Naive B cell (primary cell): ENCODE measurements at regions not wholly inside any gene's neighbourhood (a gene's known extent, or its start where the extent isn't known, plus 50 kb on each side); places are given as distances from the start of the nearest gene placed in this dataset.

Experiments used
- ATAC-seq, 2 donors: fragments of 150-1000 bp; cut with Tn5 transposase; 2 replicates each; pipeline ENCODE4 v1.10.0; 2021; ENCODE audit warnings: low read depth in 2 of 2, mild to moderate bottlenecking in 2 of 2, moderate library complexity in 2 of 2
- DNase-seq: peaks from one replicate; pipeline ENCODE4 v3.0.0; 2022
- H3K27ac Mint-ChIP-seq, 6 donors: one replicate each; pipeline ENCODE4 v1.8.0; 2020 to 2022; ENCODE audit warnings: mild to moderate bottlenecking in 6 of 6, mixed read lengths in 6 of 6, moderate library complexity in 5 of 6, inconsistent platforms in 2 of 6
- H3K27me3 Mint-ChIP-seq, 3 donors: one replicate each; pipeline ENCODE4 v1.8.0; 2021 to 2022; ENCODE audit warnings: mixed read lengths in 3 of 3, mild to moderate bottlenecking in 1 of 3
- H3K36me3 Mint-ChIP-seq, 2 donors: one replicate each; pipeline ENCODE4 v1.8.0; 2020 to 2022; ENCODE audit warnings: mixed read lengths in 2 of 2, inconsistent platforms in 1 of 2, mild to moderate bottlenecking in 1 of 2
- H3K4me1 Mint-ChIP-seq, 3 donors: one replicate each; pipeline ENCODE4 v1.8.0; 2020 to 2022; ENCODE audit warnings: mixed read lengths in 3 of 3, inconsistent platforms in 1 of 3, mild to moderate bottlenecking in 1 of 3, moderate library complexity in 1 of 3
- H3K4me3 Mint-ChIP-seq, 8 donors: one replicate each; pipeline ENCODE4 v1.8.0; 2020 to 2022; ENCODE audit warnings: mild to moderate bottlenecking in 8 of 8, mixed read lengths in 8 of 8, moderate library complexity in 8 of 8, inconsistent platforms in 2 of 8
- H3K9me3 Mint-ChIP-seq, 7 donors: one replicate each; pipeline ENCODE4 v1.8.0; 2020 to 2022; ENCODE audit warnings: mixed read lengths in 7 of 7, mild to moderate bottlenecking in 5 of 7, inconsistent platforms in 2 of 7, moderate library complexity in 1 of 7

- no peak for DNase-seq
- no peak overlapping the region for H3K4me3 Mint-ChIP-seq
- peaks cover 0 to 4% (median 0%) of the 10 kb centered on the region in 7 donors for H3K9me3 Mint-ChIP-seq
- H3K36me3 Mint-ChIP-seq, result no peaks in the 10 kb centered on the region
- H3K27me3 Mint-ChIP-seq, result peaks cover 23 to 49% (median 30%) of the 10 kb centered on the region in 3 donors
- H3K4me1 Mint-ChIP-seq, result no peaks in the 10 kb centered on the region
- H3K27ac Mint-ChIP-seq, result no peak overlapping the region
- no peak for ATAC-seq
Measured at GRCh38 chr21:36565540-36565939, 85.6 kb upstream of the CLDN14 start.

- H3K4me3 Mint-ChIP-seq, result no peak overlapping the region
- H3K4me1 Mint-ChIP-seq, result no peaks in the 10 kb centered on the region
- DNase-seq (no peak), ATAC-seq (no peak)
- peaks cover 23 to 38% (median 30%) of the 10 kb centered on the region in 3 donors for H3K27me3 Mint-ChIP-seq
- no peaks in the 10 kb centered on the region for H3K36me3 Mint-ChIP-seq
- peaks cover 0 to 4% (median 0%) of the 10 kb centered on the region in 7 donors for H3K9me3 Mint-ChIP-seq
- H3K27ac Mint-ChIP-seq, result no peak overlapping the region
Measured at GRCh38 chr21:36566644-36567043, 86.7 kb upstream of the CLDN14 start.

DNA sequence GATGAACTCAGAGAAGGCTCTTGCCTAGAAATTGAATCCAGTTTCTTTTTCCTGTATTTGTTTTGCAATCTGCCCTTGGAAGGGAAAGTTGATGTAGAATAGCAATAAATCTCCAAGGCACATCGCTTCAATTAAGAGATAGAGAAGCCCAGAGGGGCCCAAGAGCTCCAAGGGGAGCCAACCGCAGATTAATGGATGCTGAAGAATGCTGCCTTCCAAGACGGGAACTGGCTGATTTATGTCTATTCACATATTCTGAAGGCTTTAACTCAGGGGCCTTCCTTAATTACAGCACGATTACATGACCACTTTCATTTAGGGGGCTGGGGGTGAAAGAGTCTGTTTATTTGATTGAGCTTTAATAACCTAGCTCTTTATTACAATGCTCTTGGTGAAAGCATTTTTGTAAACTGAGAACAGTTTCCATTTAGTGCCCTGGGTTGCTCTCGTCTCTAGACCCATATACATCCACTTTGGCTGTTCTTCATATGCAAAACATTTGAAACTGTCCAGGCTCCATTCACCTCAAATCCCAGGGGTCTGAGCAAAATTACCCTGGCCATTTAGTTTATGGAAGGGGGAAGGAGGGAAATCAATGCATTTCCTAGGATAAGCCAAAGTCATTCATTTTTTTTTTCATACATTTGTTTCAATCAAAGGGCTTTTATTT lies 87.4 kb upstream of the CLDN14 start:
- no peak for ATAC-seq
- peaks cover 0 to 4% (median 0%) of the 10 kb centered on the region in 7 donors for H3K9me3 Mint-ChIP-seq
- no peaks in the 10 kb centered on the region for H3K4me1 Mint-ChIP-seq
- DNase-seq, result no peak
- H3K27me3 Mint-ChIP-seq, result peaks cover 23 to 35% (median 30%) of the 10 kb centered on the region in 3 donors
- H3K27ac Mint-ChIP-seq, result peak overlapping the region in 1 of 6 donors; percentile 7
- no peak overlapping the region for H3K4me3 Mint-ChIP-seq
- no peaks in the 10 kb centered on the region for H3K36me3 Mint-ChIP-seq

- no peak overlapping the region for H3K27ac Mint-ChIP-seq
- no peaks in the 10 kb centered on the region for H3K36me3 Mint-ChIP-seq
- no peaks in the 10 kb centered on the region for H3K4me1 Mint-ChIP-seq
- peaks cover 12 to 25% (median 14%) of the 10 kb centered on the region in 3 donors for H3K27me3 Mint-ChIP-seq
- no peak overlapping the region for H3K4me3 Mint-ChIP-seq
- no peak for ATAC-seq
- DNase-seq, result no peak
- peaks cover 0 to 2% (median 0%) of the 10 kb centered on the region in 7 donors for H3K9me3 Mint-ChIP-seq
Measured at GRCh38 chr21:36569511-36569910, 89.6 kb upstream of the CLDN14 start.

DNA sequence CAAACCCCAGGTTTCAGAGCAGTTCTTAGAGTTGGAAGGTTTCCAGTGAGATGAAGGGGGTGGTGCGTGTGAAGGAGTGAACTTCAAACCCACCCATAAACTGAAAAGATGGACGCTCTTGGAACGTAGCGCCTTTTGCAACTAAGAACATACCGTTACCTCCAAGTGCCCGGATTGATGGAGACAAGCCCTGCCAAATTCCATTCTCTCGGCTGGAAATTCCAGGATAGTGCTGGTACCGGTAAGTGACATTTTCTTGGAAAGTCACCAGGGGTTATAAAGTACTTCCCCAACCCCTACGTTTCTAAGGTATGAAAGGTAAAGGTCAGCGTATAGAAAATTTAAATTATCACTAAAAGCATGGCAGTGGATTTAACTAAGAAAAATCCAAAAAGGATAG lies 91.6 kb upstream of the CLDN14 start:
- no peaks in the 10 kb centered on the region for H3K36me3 Mint-ChIP-seq
- no peak overlapping the region for H3K27ac Mint-ChIP-seq
- H3K4me1 Mint-ChIP-seq, result peaks cover 0 to under 1% (median 0%) of the 10 kb centered on the region in 3 donors
- ATAC-seq (no peak), DNase-seq (no peak)
- peaks cover 0 to 2% (median 0%) of the 10 kb centered on the region in 7 donors for H3K9me3 Mint-ChIP-seq
- H3K27me3 Mint-ChIP-seq, result peaks cover 7 to 22% (median 10%) of the 10 kb centered on the region in 3 donors
- no peak overlapping the region for H3K4me3 Mint-ChIP-seq

DNA sequence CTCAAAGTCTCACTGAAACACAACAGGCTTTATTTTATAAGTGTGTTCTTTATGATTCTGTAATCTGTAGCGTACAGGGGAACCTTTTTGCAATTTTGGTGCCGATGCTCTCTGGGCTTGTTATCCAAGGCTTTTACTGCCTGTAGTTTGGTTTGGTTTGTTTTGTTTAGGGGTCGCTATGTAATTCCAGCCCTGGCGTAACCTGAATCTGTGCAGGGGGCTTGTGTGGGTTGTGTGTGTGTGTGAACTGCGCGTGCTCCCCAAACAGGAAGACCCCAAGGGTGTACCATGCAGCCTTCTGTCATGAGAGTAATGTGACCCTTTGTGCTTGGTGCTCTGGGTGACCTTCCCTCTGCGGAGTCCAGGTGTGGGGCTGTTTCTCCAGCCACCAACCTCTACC lies 92.1 kb upstream of the CLDN14 start:
- no peak for ATAC-seq
- Mint-ChIP-seq H3K4me3 (no peak overlapping the region), H3K4me1 (peaks cover 0 to 5% (median 3%) of the 10 kb centered on the region in 3 donors)

GRCh38 chr21:36575306-36575705 lies 95.4 kb upstream of the CLDN14 start:
- DNase-seq (no peak), ATAC-seq (no peak)
- Mint-ChIP-seq H3K27me3 (peaks cover 0 to under 1% (median 0%) of the 10 kb centered on the region in 3 donors), H3K27ac (no peak overlapping the region), H3K36me3 (no peaks in the 10 kb centered on the region), H3K4me1 (peaks cover 0 to 13% (median 6%) of the 10 kb centered on the region in 3 donors), H3K4me3 (no peak overlapping the region), H3K9me3 (peaks cover 0 to 2% (median 0%) of the 10 kb centered on the region in 7 donors)

More for the DNA sequence above, 92.1 kb upstream of the CLDN14 start:
- no peak for DNase-seq
- peaks cover 0 to 2% (median 0%) of the 10 kb centered on the region in 7 donors for H3K9me3 Mint-ChIP-seq
- no peaks in the 10 kb centered on the region for H3K36me3 Mint-ChIP-seq
- H3K27ac Mint-ChIP-seq, result peak overlapping the region in 1 of 6 donors; percentile 47
- H3K27me3 Mint-ChIP-seq, result peaks cover 6 to 17% (median 7%) of the 10 kb centered on the region in 3 donors

DNA sequence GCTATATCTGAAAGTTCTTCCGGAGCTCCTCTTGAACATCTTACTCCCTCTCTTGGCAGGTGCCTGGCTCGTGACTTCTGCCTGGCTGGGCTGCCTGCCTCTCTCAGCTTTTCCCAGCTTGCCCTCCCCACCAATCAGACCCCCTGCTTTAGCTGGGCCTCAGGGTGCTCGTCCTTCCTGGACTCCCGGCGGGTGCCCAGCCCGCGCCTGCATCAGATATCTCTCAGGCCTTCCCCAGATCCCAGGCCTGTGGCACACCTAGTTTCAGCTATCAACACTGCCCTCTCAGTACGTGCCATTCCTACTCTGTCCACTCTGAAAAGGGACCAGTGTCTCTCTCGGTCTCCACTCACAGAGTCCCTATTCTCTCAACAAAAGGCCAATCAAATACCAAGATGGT lies 96.5 kb upstream of the CLDN14 start:
- Mint-ChIP-seq H3K9me3 (peaks cover 0 to 2% (median 0%) of the 10 kb centered on the region in 7 donors), H3K27ac (no peak overlapping the region), H3K4me1 (peaks cover 0 to 13% (median 6%) of the 10 kb centered on the region in 3 donors), H3K36me3 (no peaks in the 10 kb centered on the region), H3K27me3 (peaks cover 0 to 4% (median 3%) of the 10 kb centered on the region in 3 donors), H3K4me3 (no peak overlapping the region)
- ATAC-seq (no peak), DNase-seq (no peak)

- ATAC-seq, result no peak
- Mint-ChIP-seq H3K9me3 (peaks cover 0 to 2% (median 0%) of the 10 kb centered on the region in 7 donors), H3K4me3 (no peak overlapping the region), H3K27ac (no peak overlapping the region), H3K36me3 (no peaks in the 10 kb centered on the region), H3K27me3 (peaks cover 6 to 21% (median 14%) of the 10 kb centered on the region in 3 donors), H3K4me1 (peaks cover 0 to 13% (median 6%) of the 10 kb centered on the region in 3 donors)
- no peak for DNase-seq
Measured at GRCh38 chr21:36579898-36580297, 100.0 kb upstream of the CLDN14 start.

DNA sequence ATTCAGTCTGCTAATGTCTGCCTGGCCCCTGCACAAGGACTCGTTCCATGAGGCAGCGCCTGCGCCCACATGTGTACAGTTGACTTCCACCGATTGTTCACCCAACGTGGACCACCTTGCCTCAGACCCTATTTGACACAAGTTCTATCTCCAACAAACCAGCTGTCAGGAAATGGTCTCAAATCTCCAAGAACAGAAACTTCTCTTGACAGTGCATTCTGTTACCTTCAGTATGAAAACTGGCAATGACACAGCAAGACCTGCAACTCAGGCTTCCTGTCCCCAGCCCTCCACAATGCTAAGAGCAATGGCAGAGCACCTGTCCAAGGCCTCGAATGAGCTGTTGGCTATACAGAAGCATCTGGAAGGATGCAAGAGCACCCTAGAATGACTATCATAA lies 102.3 kb upstream of the CLDN14 start:
- DNase-seq (no peak), ATAC-seq (no peak)
- Mint-ChIP-seq H3K4me3 (no peak overlapping the region), H3K4me1 (peaks cover 0 to 5% (median under 1%) of the 10 kb centered on the region in 3 donors), H3K36me3 (no peaks in the 10 kb centered on the region), H3K27me3 (peaks cover 6 to 21% (median 14%) of the 10 kb centered on the region in 3 donors), H3K27ac (no peak overlapping the region), H3K9me3 (no peaks in the 10 kb centered on the region)

GRCh38 chr21:36583591-36583990 lies 103.7 kb upstream of the CLDN14 start:
- no peak overlapping the region for H3K4me3 Mint-ChIP-seq

DNA sequence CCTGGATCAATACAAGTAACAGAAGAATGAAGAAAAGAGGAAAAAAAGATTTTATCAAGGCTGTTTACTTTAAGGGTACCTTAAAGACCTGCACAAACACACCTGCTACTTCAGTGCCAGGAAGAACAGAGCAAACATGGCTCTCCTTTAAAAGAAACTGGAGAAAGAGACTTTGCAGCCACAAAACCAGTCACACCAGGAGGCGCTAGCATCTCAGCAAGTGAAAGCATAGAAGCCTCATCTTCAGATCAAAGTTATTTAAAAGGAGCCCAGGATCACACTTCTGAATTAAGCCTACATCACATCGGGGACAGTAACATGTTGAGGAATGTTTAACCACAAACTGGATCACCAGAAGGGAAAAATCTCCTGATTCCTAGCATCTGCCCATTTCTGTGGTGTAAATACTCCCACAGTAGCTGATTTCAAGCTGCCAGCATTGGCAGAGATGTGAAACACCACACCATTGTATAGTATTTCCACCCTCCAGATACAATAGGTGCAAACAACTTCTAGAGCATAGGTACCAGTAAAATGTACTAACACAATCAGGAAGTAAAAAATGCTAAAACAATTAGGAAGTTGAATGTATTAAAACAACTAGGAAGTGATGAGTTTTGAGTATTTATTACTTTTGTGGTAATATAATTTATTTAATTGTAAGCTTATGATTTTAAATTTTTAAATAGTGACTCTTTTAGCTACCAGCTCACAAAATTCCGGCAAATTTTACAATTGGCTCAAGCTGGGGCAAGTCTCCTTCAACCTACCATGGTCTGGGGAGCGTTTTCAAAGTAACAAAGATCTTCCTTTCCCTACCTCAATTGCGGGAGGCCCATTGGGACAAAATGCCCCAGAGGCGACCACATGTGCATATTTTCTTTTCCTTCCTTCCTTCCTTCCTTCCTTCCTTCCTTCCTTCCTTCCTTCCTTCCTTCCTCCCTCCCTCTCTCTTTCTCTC lies 105.3 kb upstream of the CLDN14 start:
- Mint-ChIP-seq H3K4me3 (peak overlapping the region in 1 of 8 donors; percentile 12), H3K27ac (peak overlapping the region in 1 of 6 donors; percentile 26), H3K27me3 (peaks cover 6 to 21% (median 14%) of the 10 kb centered on the region in 3 donors), H3K36me3 (no peaks in the 10 kb centered on the region), H3K9me3 (no peaks in the 10 kb centered on the region), H3K4me1 (no peaks in the 10 kb centered on the region)
- ATAC-seq (no peak), DNase-seq (no peak)

More at GRCh38 chr21:36583591-36583990, 103.7 kb upstream of the CLDN14 start:
- no peak for DNase-seq
- Mint-ChIP-seq H3K4me1 (no peaks in the 10 kb centered on the region), H3K27me3 (peaks cover 6 to 21% (median 14%) of the 10 kb centered on the region in 3 donors), H3K9me3 (no peaks in the 10 kb centered on the region), H3K27ac (no peak overlapping the region), H3K36me3 (no peaks in the 10 kb centered on the region)
- no peak for ATAC-seq

GRCh38 chr21:36587388-36587787 lies 107.5 kb upstream of the CLDN14 start:
- H3K4me3 Mint-ChIP-seq, result no peak overlapping the region
- H3K36me3 Mint-ChIP-seq, result no peaks in the 10 kb centered on the region
- peaks cover 5 to 29% (median 6%) of the 10 kb centered on the region in 3 donors for H3K27me3 Mint-ChIP-seq
- H3K4me1 Mint-ChIP-seq, result no peaks in the 10 kb centered on the region
- H3K27ac Mint-ChIP-seq, result no peak overlapping the region
- ATAC-seq, result no peak
- no peaks in the 10 kb centered on the region for H3K9me3 Mint-ChIP-seq
- no peak for DNase-seq
